ENCODE measurements at regions not wholly inside any gene's neighbourhood (a gene's known extent, or its start where the extent isn't known, plus 50 kb on each side); places are given as distances from the start of the nearest gene placed in this dataset.

DNA sequence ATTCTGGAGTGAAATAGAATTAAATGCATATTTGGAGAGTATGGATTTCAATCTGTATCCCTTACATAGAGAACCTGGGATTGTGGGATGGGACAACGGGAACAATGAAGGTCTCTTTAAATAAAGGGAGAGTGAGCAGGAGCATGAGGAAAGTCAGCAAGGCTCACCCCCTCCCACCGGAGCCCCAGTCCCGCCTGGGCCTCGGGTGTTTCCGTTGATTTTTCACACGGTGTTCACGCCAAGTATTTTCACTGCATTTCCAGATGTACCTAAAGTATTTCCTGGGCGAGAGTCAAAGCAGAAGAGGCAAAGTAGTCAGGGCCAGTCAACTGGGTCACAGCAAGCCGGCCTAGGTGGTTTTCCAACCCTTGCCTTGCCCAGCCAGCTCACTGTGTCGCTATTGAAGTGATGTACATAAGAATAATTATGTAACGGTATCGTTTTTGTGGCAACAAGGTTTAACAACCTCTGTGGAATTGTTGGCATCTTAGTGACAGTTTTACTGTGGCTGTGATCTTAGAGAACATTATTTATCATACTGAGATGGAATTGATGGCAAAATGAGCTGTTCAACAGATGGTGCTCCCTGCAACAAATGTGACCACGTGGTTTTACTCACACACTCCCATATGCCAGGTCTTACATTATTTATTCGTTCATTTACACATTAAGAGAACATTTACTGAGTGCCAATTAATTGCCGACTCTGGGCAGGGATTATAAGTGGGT is 177.3 kb downstream of the ADAMTS15 start:
- TF ChIP-seq GATA3 (IDR thresholded peaks at IDR 0.05; ENCODE audit: low read depth, low read length) (no peak), GATA2 (IDR thresholded peaks at IDR 0.05; ENCODE audit: low read depth, low read length) (no peak)

- TF ChIP-seq GATA3 (IDR thresholded peaks at IDR 0.05; ENCODE audit: low read depth, low read length) (no peak), GATA2 (IDR thresholded peaks at IDR 0.05; ENCODE audit: low read depth, low read length) (no peak)
Observed at GRCh38 chr11:130629039-130629438, 180.6 kb downstream of the ADAMTS15 start.

GRCh38 chr11:130631119-130631518 is 182.7 kb downstream of the ADAMTS15 start:
- TF ChIP-seq GATA2 (IDR thresholded peaks at IDR 0.05; ENCODE audit: low read depth, low read length) (no peak), GATA3 (IDR thresholded peaks at IDR 0.05; ENCODE audit: low read depth, low read length) (no peak)

- TF ChIP-seq GATA3 (IDR thresholded peaks at IDR 0.05; ENCODE audit: low read depth, low read length), result no peak
- no peak for TF ChIP-seq GATA2 (IDR thresholded peaks at IDR 0.05; ENCODE audit: low read depth, low read length)
Observed at GRCh38 chr11:130633466-130633865, 185.0 kb downstream of the ADAMTS15 start.

DNA sequence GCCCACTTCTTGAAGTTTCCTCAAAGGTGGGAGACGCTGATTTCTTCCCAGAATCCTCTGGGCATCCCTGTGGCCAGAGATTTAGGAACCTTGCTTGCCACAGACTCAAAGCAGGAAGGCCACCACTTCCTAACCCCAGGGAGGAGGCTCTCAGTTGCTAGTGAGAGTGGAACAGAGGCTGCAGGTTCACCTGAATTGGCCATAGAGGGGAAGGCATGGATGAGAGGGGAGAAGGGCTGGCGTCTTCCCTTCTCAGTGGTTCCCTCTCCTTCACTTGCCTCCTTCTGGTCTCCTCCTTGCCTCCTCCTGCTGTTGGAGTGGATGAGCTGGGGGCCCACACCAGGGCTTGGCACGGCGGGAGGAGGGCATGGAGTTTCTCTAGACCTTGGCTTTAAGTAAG is 185.7 kb downstream of the ADAMTS15 start:
- TF ChIP-seq GATA3 (IDR thresholded peaks at IDR 0.05; ENCODE audit: low read depth, low read length) (no peak), GATA2 (IDR thresholded peaks at IDR 0.05; ENCODE audit: low read depth, low read length) (no peak)

DNA sequence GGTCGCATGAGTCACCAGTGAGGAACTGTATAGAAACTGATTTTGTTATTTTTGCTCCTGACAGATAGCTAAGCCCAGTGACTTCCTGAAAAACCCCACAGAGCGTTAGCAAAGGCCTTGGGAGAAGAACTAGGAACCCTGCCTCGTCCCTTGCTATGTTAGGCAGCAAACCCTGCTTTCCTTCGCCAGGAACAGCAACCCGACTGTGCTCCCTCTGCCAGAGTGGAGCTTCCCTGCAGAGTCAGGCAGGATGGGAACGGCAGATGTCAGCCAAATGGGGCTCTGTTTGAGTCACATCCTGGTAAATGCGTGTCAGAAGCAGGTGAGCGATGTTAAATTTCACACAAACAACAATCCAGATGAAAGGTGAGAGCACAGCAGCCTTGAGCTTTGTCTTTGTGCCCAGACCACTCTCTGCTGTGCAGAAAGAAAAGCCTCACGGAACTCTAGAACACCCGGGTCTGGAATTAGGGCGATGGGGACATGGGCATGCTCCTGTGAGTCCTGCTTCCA is 186.6 kb downstream of the ADAMTS15 start:
- TF ChIP-seq GATA2 (IDR thresholded peaks at IDR 0.05; ENCODE audit: low read depth, low read length), result no peak

DNA sequence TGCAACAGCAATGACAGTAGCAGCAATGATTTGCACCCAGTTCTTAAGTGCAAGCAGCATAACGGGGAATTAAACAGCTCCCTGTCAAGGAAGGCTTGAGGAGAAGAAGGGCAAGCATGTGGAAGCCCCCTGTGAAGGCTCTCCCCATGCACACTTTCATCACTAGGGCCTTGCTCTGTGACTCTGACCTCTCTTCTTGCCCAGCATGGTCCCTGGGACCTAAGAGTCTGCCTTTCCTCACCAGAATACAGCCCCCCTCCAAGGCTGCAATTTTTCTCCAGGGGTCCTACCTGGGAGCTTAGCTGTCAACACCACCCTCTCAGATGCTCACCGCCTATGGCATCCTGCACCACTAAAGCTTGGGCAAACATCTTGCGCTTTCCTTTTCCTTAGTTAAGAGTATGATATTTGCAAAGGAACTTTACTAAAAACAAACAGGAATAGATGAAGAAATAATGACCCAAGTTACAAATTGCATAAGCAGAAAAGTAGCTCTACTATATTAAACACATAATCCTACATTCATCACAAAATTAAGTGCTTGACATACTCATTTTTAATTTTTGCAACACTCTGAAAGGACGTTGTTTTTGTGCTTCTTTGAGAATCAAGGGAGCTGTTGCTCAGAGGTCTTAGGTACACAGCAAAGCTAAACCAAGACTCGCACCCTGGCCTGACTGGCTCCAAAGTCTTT is 187.6 kb downstream of the ADAMTS15 start:
- TF ChIP-seq GATA3 (IDR thresholded peaks at IDR 0.05; ENCODE audit: low read depth, low read length), result no peak

DNA sequence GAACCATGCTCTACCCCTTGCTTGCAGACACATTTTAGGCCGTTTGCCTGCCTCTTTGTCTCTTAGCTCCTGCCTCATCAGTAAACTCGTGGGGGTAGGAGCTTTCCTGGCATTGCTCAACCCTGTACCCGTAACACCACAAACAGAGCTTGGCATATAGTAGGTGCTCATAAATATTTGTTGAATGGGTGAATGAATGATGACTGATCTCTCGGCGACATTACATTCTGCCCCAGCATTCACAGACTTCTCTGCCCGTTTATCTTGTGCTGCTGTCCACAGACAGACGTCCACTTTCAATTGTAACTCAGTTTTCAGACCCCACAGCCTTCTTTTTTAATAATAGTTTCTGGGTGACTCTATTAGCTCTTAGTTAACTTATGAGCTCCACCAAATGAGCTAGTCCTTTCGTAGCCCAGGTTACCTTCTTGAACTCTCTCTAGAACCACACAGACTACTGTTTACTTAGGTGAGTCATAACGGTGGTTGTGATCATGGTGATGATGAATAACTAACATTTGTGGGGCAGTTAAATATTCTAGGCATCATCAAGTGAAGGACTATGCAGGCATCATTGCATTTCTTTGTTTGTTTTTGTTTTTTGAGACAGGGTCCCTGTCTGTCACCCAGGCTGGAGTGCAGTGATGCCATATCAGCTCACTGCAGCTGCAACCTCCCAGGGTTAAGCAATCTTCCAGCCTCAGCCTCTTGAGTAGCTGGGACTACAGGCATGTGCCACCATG is 188.4 kb downstream of the ADAMTS15 start:
- TF ChIP-seq GATA3 (IDR thresholded peaks at IDR 0.05; ENCODE audit: low read depth, low read length) (no peak), GATA2 (IDR thresholded peaks at IDR 0.05; ENCODE audit: low read depth, low read length) (no peak)

DNA sequence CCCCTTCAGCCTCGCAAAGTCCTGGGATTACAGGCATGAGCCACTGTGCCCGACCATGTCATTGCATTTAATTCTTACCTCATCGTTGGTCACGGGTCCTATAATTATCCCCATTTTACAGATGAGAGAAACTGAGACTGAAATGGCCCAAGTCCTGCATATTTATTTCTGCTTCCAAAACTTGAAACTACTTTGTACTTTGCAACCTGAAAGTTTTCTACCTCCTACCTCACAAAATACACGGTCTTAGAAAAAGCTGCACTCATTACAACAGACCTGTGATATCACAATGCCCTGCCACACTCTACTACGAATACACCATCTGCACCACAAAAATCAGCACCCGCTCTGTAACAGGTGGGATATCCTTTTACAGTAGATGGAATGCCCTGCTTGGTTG is 189.1 kb downstream of the ADAMTS15 start:
- no peak for TF ChIP-seq GATA2 (IDR thresholded peaks at IDR 0.05; ENCODE audit: low read depth, low read length)

DNA sequence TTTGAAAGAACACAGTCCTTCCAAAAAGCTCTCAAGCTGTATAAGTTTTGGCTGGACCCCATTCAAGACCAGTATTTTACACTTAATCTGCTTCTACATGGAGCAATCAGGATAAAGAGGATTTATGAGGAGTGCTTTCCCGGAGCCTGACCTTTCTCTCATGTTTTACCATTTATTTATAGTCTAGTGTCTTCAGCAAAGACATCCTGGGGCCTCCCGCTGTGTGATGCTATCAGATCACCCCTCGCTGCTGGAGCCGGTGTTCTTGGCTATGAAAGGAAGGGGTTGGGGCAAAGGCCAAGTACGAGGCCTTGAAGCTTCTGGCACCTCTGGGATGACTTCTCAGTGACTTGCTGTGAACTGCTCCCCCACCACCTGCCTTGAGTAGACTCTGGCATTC is 189.6 kb downstream of the ADAMTS15 start:
- no peak for TF ChIP-seq GATA3 (IDR thresholded peaks at IDR 0.05; ENCODE audit: low read depth, low read length)
- no peak for TF ChIP-seq GATA2 (IDR thresholded peaks at IDR 0.05; ENCODE audit: low read depth, low read length)

GRCh38 chr11:130638624-130639023 is 190.2 kb downstream of the ADAMTS15 start:
- TF ChIP-seq GATA2 (IDR thresholded peaks at IDR 0.05; ENCODE audit: low read depth, low read length), result no peak
- TF ChIP-seq GATA3 (IDR thresholded peaks at IDR 0.05; ENCODE audit: low read depth, low read length), result no peak

DNA sequence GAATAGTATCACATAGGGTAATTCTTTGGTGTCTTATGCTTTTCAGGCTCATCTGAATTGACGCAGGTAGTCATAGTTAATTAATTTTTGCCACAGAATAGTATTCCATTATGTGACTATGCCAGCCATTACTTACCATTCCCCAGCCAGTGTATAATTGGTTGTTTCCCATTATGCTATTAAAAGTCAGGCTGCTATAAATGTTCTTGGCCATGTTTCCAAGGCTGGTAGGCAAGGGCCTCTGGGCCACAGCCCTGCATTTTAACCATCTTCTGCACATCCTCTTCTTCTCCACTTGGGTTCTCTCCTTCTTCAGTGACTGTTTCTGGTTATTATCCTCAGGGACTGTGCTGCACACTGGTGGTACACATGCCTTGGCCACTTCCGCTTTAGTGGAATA is 190.9 kb downstream of the ADAMTS15 start:
- TF ChIP-seq GATA2 (IDR thresholded peaks at IDR 0.05; ENCODE audit: low read depth, low read length) (no peak), GATA3 (IDR thresholded peaks at IDR 0.05; ENCODE audit: low read depth, low read length) (no peak)

GRCh38 chr11:130640526-130640925 is 192.1 kb downstream of the ADAMTS15 start:
- TF ChIP-seq GATA3 (IDR thresholded peaks at IDR 0.05; ENCODE audit: low read depth, low read length) (no peak), GATA2 (IDR thresholded peaks at IDR 0.05; ENCODE audit: low read depth, low read length) (no peak)

- TF ChIP-seq GATA2 (IDR thresholded peaks at IDR 0.05; ENCODE audit: low read depth, low read length) (no peak), GATA3 (IDR thresholded peaks at IDR 0.05; ENCODE audit: low read depth, low read length) (no peak)
Observed at GRCh38 chr11:130641876-130642275, 193.4 kb downstream of the ADAMTS15 start.

- no peak for TF ChIP-seq GATA2 (IDR thresholded peaks at IDR 0.05; ENCODE audit: low read depth, low read length)
- TF ChIP-seq GATA3 (IDR thresholded peaks at IDR 0.05; ENCODE audit: low read depth, low read length), result no peak
Observed at GRCh38 chr11:130642994-130643393, 194.5 kb downstream of the ADAMTS15 start.

Measured in SH-SY5Y (cell line).